GM21529 (cell line): ENCODE measurements at regions not wholly inside any gene's neighbourhood (a gene's known extent, or its start where the extent isn't known, plus 50 kb on each side); places are given as distances from the start of the nearest gene placed in this dataset.

Experiments
- ATAC-seq: cut with Tn5 transposase; IDR thresholded peaks from one replicate; pipeline ENCODE4 v1.9.1; 2021; ENCODE audit not compliant: unreplicated experiment

- ATAC-seq, result no peak
These were observed 116.0 kb upstream of the AVPR1A start for GRCh38 chr12:63266988-63267387.

GRCh38 chr12:63264629-63265028 is 113.6 kb upstream of the AVPR1A start:
- ATAC-seq, result no peak

- ATAC-seq, result no peak
These were observed 99.5 kb upstream of the AVPR1A start for GRCh38 chr12:63250486-63250885.

GRCh38 chr12:63238892-63239291 is 87.9 kb upstream of the AVPR1A start:
- ATAC-seq, result no peak

GRCh38 chr12:63232896-63233295 is 81.9 kb upstream of the AVPR1A start:
- ATAC-seq, result no peak

GRCh38 chr12:63228853-63229252 is 77.9 kb upstream of the AVPR1A start:
- no peak for ATAC-seq

- no peak for ATAC-seq
These were observed 75.9 kb upstream of the AVPR1A start for GRCh38 chr12:63226792-63227463.

GRCh38 chr12:63224396-63224795 is 73.4 kb upstream of the AVPR1A start:
- no peak for ATAC-seq

GRCh38 chr12:63223128-63223527 is 72.1 kb upstream of the AVPR1A start:
- ATAC-seq, result no peak

GRCh38 chr12:63222582-63222981 is 71.6 kb upstream of the AVPR1A start:
- no peak for ATAC-seq

- no peak for ATAC-seq
These were observed 69.9 kb upstream of the AVPR1A start for GRCh38 chr12:63220921-63221320.

- ATAC-seq, result no peak
These were observed 61.3 kb upstream of the AVPR1A start for GRCh38 chr12:63212316-63212715.

- no peak for ATAC-seq
These were observed 58.0 kb upstream of the AVPR1A start for GRCh38 chr12:63208956-63209355.

GRCh38 chr12:63206909-63207308 is 55.9 kb upstream of the AVPR1A start:
- ATAC-seq, result no peak

- ATAC-seq, result no peak
These were observed 55.5 kb upstream of the AVPR1A start for GRCh38 chr12:63206494-63206893.
